ENCODE measurements at regions not wholly inside any gene's neighbourhood (a gene's known extent, or its start where the extent isn't known, plus 50 kb on each side); places are given as distances from the start of the nearest gene placed in this dataset.

DNA sequence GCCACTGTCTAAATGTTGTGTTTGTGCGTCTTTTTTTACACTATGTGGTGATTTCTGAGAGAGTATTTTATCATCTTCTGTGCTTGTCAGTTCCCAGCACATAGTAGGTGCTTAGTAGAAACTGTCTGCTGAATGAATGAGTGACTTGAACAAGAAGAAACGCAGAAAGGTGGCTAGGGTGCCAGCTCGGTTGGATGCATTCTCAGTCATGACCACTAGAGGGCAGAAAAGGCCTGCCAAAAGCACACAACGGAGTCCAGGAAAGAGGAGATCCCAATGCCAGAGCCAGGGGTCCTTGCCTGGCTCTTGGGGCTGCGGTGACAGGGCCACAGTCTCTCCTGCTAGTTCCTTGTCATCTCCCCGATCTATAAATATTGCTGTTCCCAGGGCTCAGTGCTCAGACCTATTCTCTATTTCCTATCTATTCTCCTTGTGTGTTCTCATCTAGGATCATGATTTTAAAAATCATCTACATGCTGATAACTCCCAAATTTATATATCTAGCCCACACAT lies 57.3 kb upstream of the CCL1 start:
- peak; percentile 36 for DNase-seq (ENCODE audit: low read depth)

DNA sequence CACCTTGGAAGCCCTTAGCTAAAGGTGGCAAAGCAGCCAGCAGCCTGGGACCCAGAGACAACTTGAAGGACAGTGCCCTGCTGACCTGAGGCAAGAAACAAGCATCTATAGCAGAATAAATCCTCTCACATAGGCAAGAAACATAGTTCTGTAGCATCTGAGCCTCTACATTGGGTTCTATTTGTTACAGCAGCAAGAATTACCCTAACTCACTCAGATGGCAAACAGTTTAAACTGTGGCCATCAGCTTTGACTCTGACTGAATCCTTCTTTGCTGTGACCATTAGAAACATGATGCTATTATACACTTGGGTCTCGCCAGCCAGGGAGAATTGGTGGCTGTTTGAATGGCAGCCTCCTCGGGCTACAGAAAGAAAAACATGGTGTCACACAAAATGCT lies 53.1 kb upstream of the CCL1 start:
- no peak for DNase-seq (ENCODE audit: low read depth)

DNA sequence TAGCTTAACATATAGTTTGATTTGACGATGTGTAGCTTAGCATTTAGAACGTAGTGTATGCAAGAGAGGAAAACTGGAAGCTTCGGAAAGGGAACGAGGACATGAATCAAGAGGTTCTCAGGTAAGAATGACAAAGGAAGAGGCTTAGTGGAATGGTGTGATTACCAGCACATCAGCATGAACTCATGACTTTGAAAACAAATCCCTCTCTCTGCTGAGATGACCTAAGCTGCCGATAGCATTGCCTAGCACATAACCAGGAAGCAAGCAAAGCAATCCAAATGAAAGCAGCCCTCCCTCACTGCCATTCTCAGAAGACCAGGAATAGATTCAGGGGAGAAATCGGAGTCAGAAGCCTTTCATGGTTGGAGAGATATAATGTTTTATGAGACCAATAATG lies 51.3 kb upstream of the CCL1 start:
- no peak for DNase-seq (ENCODE audit: low read depth)

DNA sequence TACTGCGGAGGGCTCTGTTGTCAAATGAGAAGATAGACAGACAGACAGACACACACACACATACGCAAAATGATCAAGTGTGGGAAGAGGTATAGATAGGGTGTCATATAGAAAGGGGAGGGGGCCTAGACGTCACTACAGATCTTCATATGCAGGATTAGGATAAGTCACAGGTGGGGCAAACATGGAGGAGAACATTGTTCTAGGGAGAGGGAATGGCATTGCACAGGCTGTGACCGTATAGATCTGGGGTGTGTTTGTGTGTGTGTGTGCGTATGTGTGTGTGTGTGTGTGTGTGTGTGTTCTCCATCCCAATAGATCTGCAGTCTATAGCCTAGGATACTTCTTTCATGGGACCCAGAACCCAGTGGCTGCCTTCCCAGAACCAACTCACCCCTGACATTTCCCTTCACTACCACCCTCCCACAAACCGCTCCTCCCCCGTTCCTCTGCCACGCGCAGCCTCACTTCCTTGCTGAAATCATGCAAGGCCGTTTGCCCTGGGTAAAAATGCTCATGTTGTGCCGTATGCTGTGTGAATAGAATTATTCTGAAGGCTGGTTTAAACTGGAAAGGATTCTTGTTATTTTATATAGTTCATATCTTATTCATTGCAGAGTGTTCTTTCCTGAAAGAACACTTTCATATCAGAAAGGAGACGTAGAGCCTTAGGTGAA lies 50.5 kb upstream of the CCL1 start:
- no peak for DNase-seq (ENCODE audit: low read depth)

DNA sequence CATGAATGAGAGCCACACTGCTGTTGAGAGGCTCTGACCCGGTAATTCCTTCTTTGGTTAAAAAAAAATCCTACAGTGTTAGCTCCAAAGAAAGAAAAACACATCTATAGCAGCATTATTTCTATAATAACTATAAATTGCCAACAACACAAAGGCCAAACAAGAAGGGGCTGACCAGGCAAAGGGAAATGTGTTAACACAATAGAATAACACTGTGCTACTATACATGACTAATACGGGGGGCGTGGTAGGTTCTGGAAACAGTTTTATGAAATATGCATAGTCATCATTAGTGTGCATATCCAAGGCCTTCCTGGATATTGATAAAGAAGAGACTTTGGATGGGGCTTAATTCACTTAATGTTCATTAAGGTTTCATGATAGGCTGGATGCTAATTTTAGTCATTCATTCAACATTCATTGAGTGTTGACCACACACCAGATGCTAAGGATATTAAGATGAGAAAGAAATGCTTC lies 50.0 kb upstream of the CCL1 start:
- DNase-seq (ENCODE audit: low read depth): no peak
